Trophoblast cell (in vitro differentiated cells and primary cell): ENCODE measurements at regions not wholly inside any gene's neighbourhood (a gene's known extent, or its start where the extent isn't known, plus 50 kb on each side); places are given as distances from the start of the nearest gene placed in this dataset.

Experiments
- DNase-seq, 2 donors: peaks; one replicate each; pipeline ENCODE4 v3.0.0-alpha.2; 2016
- H2AFZ ChIP-seq: 2 replicates; pipeline ENCODE4 v1.6.1; 2013; ENCODE audit warnings: low read length, moderate library complexity, mild to moderate bottlenecking; ENCODE audit not compliant: insufficient read depth, poor library complexity
- H2AK5ac ChIP-seq: 2 replicates; pipeline ENCODE4 v1.6.1; 2013; ENCODE audit warnings: mild to moderate bottlenecking, low read length
- H2BK120ac ChIP-seq: 2 replicates; pipeline ENCODE4 v1.6.1; 2013; ENCODE audit warnings: low read length, mild to moderate bottlenecking, moderate library complexity; ENCODE audit not compliant: insufficient read depth, poor library complexity
- H2BK12ac ChIP-seq: 2 replicates; pipeline ENCODE4 v1.6.1; 2013; ENCODE audit warnings: mild to moderate bottlenecking, low read length, moderate library complexity
- H2BK5ac ChIP-seq: 2 replicates; pipeline ENCODE4 v1.6.1; 2013; ENCODE audit warnings: low read length, low read depth, moderate library complexity, mild to moderate bottlenecking; ENCODE audit not compliant: poor library complexity
- H3K14ac ChIP-seq: 2 replicates; pipeline ENCODE4 v1.6.1; 2013; ENCODE audit warnings: mild to moderate bottlenecking, low read length
- H3K18ac ChIP-seq: 2 replicates; pipeline ENCODE4 v1.6.1; 2013; ENCODE audit warnings: mild to moderate bottlenecking, low read length
- H3K23ac ChIP-seq: 2 replicates; pipeline ENCODE4 v1.6.1; 2013; ENCODE audit warnings: low read length
- H3K27ac ChIP-seq: 2 replicates; pipeline ENCODE4 v1.5.1; 2013; ENCODE audit warnings: low read depth, mild to moderate bottlenecking, inconsistent platforms, low read length, moderate library complexity
- H3K27me3 ChIP-seq: 2 replicates; pipeline ENCODE4 v1.6.1; 2013; ENCODE audit warnings: inconsistent platforms, mild to moderate bottlenecking, low read length, moderate library complexity; ENCODE audit not compliant: insufficient read depth
- H3K36me3 ChIP-seq, 2 experiments: 1 replicate in 1 of 2; 2 replicates in 1 of 2; pipeline ENCODE4 v1.6.1; 2013; ENCODE audit warnings: low read length in 2 of 2, mild to moderate bottlenecking in 2 of 2, moderate library complexity in 1 of 2; ENCODE audit not compliant: insufficient read depth in 2 of 2, control insufficient read depth in 1 of 2
- H3K4ac ChIP-seq: 2 replicates; pipeline ENCODE4 v1.6.1; 2013; ENCODE audit warnings: low read depth, mild to moderate bottlenecking, low read length, moderate library complexity
- H3K4me1 ChIP-seq, 2 experiments: 1 replicate in 1 of 2; 2 replicates in 1 of 2; pipeline ENCODE4 v1.6.1; 2013; ENCODE audit warnings: low read length in 2 of 2, mild to moderate bottlenecking in 2 of 2, moderate library complexity in 1 of 2; ENCODE audit not compliant: insufficient read depth in 2 of 2, control insufficient read depth in 1 of 2
- H3K4me2 ChIP-seq: 2 replicates; pipeline ENCODE4 v1.6.1; 2013; ENCODE audit warnings: inconsistent platforms, mild to moderate bottlenecking, low read length, moderate library complexity
- H3K4me3 ChIP-seq: 2 replicates; pipeline ENCODE4 v1.5.1; 2013; ENCODE audit warnings: mild to moderate bottlenecking, low read depth, low read length, inconsistent platforms
- H3K79me1 ChIP-seq: one replicate; pipeline ENCODE4 v1.6.1; 2013; ENCODE audit warnings: low read length
- H3K79me2 ChIP-seq: 2 replicates; pipeline ENCODE4 v1.6.1; 2013; ENCODE audit warnings: low read length, mild to moderate bottlenecking; ENCODE audit not compliant: control insufficient read depth, insufficient read depth, poor library complexity
- H3K9ac ChIP-seq: 2 replicates; pipeline ENCODE4 v1.6.1; 2013; ENCODE audit warnings: mild to moderate bottlenecking, low read length
- H3K9me3 ChIP-seq: 2 replicates; pipeline ENCODE4 v1.6.1; 2013; ENCODE audit warnings: low read depth, mild to moderate bottlenecking, control low read depth, inconsistent platforms, low read length; ENCODE audit not compliant: insufficient read depth
- H4K12ac ChIP-seq: 2 replicates; pipeline ENCODE4 v1.6.1; 2013; ENCODE audit warnings: low read depth, mild to moderate bottlenecking, low read length, moderate library complexity
- H4K8ac ChIP-seq: 2 replicates; pipeline ENCODE4 v1.6.1; 2013; ENCODE audit warnings: low read depth, mild to moderate bottlenecking, low read length, moderate library complexity
- H4K91ac ChIP-seq: one replicate; pipeline ENCODE4 v1.6.1; 2013; ENCODE audit warnings: low read depth, mild to moderate bottlenecking, low read length, moderate library complexity
- WGBS: extraction: QIAGEN DNeasy Blood & Tissue Kit; methylation state at CpG from one replicate; pipeline ENCODE4 v1.1.7; 2013; ENCODE audit warnings: missing lambda C conversion rate; ENCODE audit not compliant: insufficient read length, insufficient coverage; ENCODE audit errors: extremely low coverage; 5-methylcytosine and 5-hydroxymethylcytosine counted together

GRCh38 chr13:105538346-105538745 lies 997.1 kb downstream of the EFNB2 start:
- WGBS: no CpG with 5 or more reads among the region's 4 CpGs
- H2BK120ac ChIP-seq: no peak overlapping the region
- no peak overlapping the region for H2BK12ac ChIP-seq
- no peak overlapping the region for H2BK5ac ChIP-seq
- H4K8ac ChIP-seq: no peak overlapping the region
- no peak overlapping the region for H3K9ac ChIP-seq
- no peaks in the 10 kb centered on the region for H3K9me3 ChIP-seq
- H3K4me2 ChIP-seq: no peak overlapping the region
- no peak overlapping the region for H3K14ac ChIP-seq
- H3K79me1 ChIP-seq: no peaks in the 10 kb centered on the region
- no peak overlapping the region for H2AFZ ChIP-seq
- no peak for DNase-seq
- H3K4me1 ChIP-seq: no peaks in the 10 kb centered on the region
- H4K91ac ChIP-seq: no peak overlapping the region
- no peak overlapping the region for H4K12ac ChIP-seq
- H3K4me3 ChIP-seq: no peak overlapping the region
- H2AK5ac ChIP-seq: no peak overlapping the region
- no peak overlapping the region for H3K18ac ChIP-seq
- no peak overlapping the region for H3K27ac ChIP-seq
- H3K79me2 ChIP-seq: no peaks in the 10 kb centered on the region
- no peaks in the 10 kb centered on the region for H3K27me3 ChIP-seq
- no peaks in the 10 kb centered on the region for H3K36me3 ChIP-seq
- H3K4ac ChIP-seq: no peak overlapping the region
- H3K23ac ChIP-seq: no peak overlapping the region

GRCh38 chr13:105537113-105537512 lies 998.3 kb downstream of the EFNB2 start:
- H3K23ac ChIP-seq: no peak overlapping the region
- H2AFZ ChIP-seq: no peak overlapping the region
- H3K9me3 ChIP-seq: no peaks in the 10 kb centered on the region
- no peak overlapping the region for H2AK5ac ChIP-seq
- H3K18ac ChIP-seq: no peak overlapping the region
- H2BK120ac ChIP-seq: no peak overlapping the region
- no peaks in the 10 kb centered on the region for H3K79me2 ChIP-seq
- H3K4me3 ChIP-seq: no peak overlapping the region
- H3K4me1 ChIP-seq: no peaks in the 10 kb centered on the region
- H3K14ac ChIP-seq: no peak overlapping the region
- no peak for DNase-seq
- H3K9ac ChIP-seq: no peak overlapping the region
- no peak overlapping the region for H4K8ac ChIP-seq
- no peaks in the 10 kb centered on the region for H3K36me3 ChIP-seq
- no peak overlapping the region for H4K12ac ChIP-seq
- no peak overlapping the region for H3K27ac ChIP-seq
- no peaks in the 10 kb centered on the region for H3K27me3 ChIP-seq
- no peak overlapping the region for H2BK5ac ChIP-seq
- no peak overlapping the region for H3K4ac ChIP-seq
- WGBS: no CpG with 5 or more reads among the region's 7 CpGs
- H4K91ac ChIP-seq: no peak overlapping the region
- no peaks in the 10 kb centered on the region for H3K79me1 ChIP-seq
- no peak overlapping the region for H2BK12ac ChIP-seq
- no peak overlapping the region for H3K4me2 ChIP-seq

- Histone ChIP-seq H3K9me3 (no peaks in the 10 kb centered on the region), H4K8ac (no peak overlapping the region), H2BK5ac (no peak overlapping the region), H2BK12ac (no peak overlapping the region), H3K79me2 (no peaks in the 10 kb centered on the region), H2AFZ (no peak overlapping the region), H3K9ac (no peak overlapping the region), H3K36me3 (no peaks in the 10 kb centered on the region), H4K91ac (no peak overlapping the region), H4K12ac (no peak overlapping the region), H3K27me3 (no peaks in the 10 kb centered on the region), H3K14ac (no peak overlapping the region), H3K18ac (no peak overlapping the region), H2AK5ac (no peak overlapping the region), H3K23ac (no peak overlapping the region), H2BK120ac (no peak overlapping the region), H3K27ac (no peak overlapping the region), H3K4me1 (no peaks in the 10 kb centered on the region), H3K4ac (no peak overlapping the region), H3K4me2 (no peak overlapping the region), H3K79me1 (no peaks in the 10 kb centered on the region), H3K4me3 (no peak overlapping the region)
- no peak for DNase-seq
- no CpG with 5 or more reads among the region's 3 CpGs for WGBS
Observed at GRCh38 chr13:105530468-105530867, 1005.0 kb downstream of the EFNB2 start.

GRCh38 chr13:105527127-105527526 lies 1008.3 kb downstream of the EFNB2 start:
- Histone ChIP-seq H3K14ac (no peak overlapping the region), H3K18ac (no peak overlapping the region)
- WGBS: no CpG with 5 or more reads among the region's 5 CpGs

More at GRCh38 chr13:105527127-105527526, 1008.3 kb downstream of the EFNB2 start:
- no peak overlapping the region for H3K4ac ChIP-seq
- no peak overlapping the region for H3K4me3 ChIP-seq
- H2AK5ac ChIP-seq: no peak overlapping the region
- no peaks in the 10 kb centered on the region for H3K4me1 ChIP-seq
- no peaks in the 10 kb centered on the region for H3K9me3 ChIP-seq
- H3K27ac ChIP-seq: no peak overlapping the region
- H3K9ac ChIP-seq: no peak overlapping the region
- DNase-seq: no peak
- no peak overlapping the region for H2BK5ac ChIP-seq
- no peak overlapping the region for H4K8ac ChIP-seq
- no peak overlapping the region for H3K4me2 ChIP-seq
- no peaks in the 10 kb centered on the region for H3K79me2 ChIP-seq
- no peak overlapping the region for H4K91ac ChIP-seq
- H4K12ac ChIP-seq: no peak overlapping the region
- no peaks in the 10 kb centered on the region for H3K79me1 ChIP-seq
- no peaks in the 10 kb centered on the region for H3K36me3 ChIP-seq
- H3K27me3 ChIP-seq: no peaks in the 10 kb centered on the region
- H3K23ac ChIP-seq: no peak overlapping the region
- H2AFZ ChIP-seq: no peak overlapping the region
- no peak overlapping the region for H2BK12ac ChIP-seq
- no peak overlapping the region for H2BK120ac ChIP-seq
